HL-60/S4 treated with phorbol 12-myristate 13-acetate at 8.2 ng/mL for 4 days and 3 days (cell line): ENCODE measurements at regions not wholly inside any gene's neighbourhood (a gene's known extent, or its start where the extent isn't known, plus 50 kb on each side); places are given as distances from the start of the nearest gene placed in this dataset.

ENCODE experiments used
- in situ Hi-C: fragments of 300-500 bp; cut with MboI; formaldehyde crosslinking; loops from 2 replicates; pipeline ENCODE4 v1.15.0; 2022; ENCODE audit warnings: low sequenced_read_pairs

DNA sequence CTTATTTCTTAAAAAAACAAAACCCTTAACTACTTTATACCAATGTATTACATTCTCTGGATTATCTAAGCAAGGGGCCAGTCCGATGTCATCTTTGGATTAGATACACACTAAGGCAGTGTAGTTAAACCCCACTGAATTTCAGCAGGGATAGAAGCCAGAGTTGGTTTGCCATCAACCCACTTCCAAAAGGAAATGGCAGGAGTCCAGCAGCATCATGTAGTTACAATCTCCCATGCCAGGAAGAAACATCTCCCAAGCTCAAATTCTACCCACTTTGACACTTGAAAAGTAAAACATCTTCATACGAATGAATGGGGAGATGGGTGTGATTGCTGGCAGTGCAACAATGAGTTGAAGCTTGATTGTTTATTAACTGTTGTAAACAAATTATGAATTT is 203.5 kb upstream of the PLXNC1 start:
- in situ Hi-C loops, result no loop called here

- in situ Hi-C loops, result no loop called here
These were observed 201.7 kb upstream of the PLXNC1 start for GRCh38 chr12:93946542-93947150.

GRCh38 chr12:93947486-93947885 is 200.9 kb upstream of the PLXNC1 start:
- in situ Hi-C loops, result no loop called here

GRCh38 chr12:93950311-93950710 is 198.1 kb upstream of the PLXNC1 start:
- in situ Hi-C loops, result no loop called here

DNA sequence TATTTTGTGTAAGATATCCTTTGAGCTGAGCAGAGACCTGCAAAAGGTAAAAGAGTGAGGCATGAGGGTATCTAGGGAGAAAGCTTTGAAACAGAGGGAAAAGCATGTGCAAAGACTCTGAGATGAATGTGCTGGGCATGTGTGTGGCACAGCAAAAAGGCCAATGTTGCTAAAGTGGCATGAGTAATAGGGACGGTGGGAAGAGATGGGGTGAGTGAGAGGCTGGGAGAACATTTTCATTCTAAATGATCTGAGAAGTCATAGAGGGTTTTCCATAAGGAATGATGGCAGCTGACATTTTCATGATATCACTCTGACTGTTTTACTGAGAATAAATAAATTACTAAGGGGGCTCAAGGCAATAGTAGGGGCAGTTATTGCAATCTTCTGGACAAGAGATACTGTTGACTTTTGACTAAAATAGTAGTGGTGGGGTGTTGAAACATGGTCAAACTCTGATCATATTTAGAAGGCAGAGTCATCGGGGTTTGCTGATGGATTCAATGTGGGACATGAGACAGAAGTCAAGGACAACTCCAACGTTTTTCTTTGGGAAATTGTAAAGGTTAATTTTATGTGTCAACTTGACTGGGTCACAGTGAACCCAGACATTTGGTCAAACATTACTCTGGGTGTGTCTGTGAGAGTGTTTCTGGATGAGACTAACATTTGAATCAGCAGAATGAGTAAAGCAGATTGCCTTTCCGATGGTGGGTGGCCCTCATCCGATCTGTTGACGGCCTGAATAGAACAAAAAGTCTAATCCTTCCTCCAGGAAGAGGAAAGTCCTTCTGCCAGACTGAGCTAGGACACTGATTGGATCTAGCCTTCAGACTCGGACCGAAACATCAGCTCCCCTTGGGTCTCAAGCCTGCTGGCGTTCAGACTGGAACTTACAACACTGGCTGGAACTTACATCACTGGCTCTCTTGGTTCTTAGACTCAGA is 193.9 kb upstream of the PLXNC1 start:
- in situ Hi-C loops, result no loop called here

DNA sequence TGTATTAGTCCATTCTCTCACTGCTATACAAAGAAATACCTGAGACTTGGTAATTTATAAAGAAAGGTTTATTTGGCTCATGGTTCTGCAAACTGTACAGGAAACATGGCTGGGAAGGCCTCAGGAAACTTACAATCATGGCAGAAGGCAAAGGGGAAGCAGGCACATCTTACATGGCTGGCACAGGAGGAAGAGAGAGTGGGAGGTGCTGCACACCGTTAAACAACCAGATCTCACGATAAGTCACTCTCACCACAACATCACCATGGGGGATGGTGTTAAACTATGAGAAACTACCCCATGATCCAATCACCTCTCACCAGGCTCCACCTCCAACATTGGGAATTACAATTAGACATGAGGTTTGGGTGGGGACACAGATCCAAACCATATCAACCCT is 191.8 kb upstream of the PLXNC1 start:
- in situ Hi-C loops, result no loop called here

- in situ Hi-C loops, result no loop called here
These were observed 191.2 kb upstream of the PLXNC1 start for GRCh38 chr12:93957168-93957567.

- in situ Hi-C loops, result no loop called here
These were observed 190.5 kb upstream of the PLXNC1 start for GRCh38 chr12:93957870-93958269.

DNA sequence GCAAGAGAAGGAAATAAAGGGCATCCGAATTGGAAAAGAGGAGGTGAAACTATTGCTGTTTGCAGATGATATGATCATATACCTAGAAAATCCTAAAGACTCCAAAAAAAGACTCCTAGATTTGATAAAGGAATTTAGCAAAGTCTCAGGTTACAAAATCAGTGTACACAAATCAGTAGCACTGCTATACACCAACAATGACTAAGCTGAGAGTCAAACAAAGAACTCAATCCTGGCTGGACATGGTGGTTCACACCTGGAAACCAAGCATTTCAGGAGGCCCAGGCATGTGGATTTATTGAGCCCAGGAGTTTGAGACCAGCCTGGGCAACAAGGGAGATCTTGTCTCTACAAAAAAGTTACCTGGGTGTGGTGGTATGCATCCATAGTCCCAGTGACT is 188.7 kb upstream of the PLXNC1 start:
- in situ Hi-C loops, result no loop called here

DNA sequence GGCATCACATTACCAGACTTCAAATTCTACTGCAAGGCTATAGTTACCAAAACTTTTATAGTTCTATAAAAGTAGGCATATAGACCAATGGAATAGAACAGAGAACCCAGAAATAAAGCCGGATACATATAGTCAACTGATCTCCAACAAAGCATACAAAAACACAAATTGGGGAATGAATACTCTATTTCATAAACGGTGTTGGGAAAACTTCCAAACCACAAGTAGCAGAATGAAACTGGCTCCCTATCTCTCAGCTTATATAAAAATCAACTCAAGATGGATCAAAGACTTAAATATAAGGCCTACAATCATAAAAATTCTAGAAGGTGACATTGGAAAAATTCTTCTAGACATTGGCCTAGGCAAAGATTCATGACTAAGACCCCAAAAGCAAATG is 187.9 kb upstream of the PLXNC1 start:
- in situ Hi-C loops, result no loop called here

DNA sequence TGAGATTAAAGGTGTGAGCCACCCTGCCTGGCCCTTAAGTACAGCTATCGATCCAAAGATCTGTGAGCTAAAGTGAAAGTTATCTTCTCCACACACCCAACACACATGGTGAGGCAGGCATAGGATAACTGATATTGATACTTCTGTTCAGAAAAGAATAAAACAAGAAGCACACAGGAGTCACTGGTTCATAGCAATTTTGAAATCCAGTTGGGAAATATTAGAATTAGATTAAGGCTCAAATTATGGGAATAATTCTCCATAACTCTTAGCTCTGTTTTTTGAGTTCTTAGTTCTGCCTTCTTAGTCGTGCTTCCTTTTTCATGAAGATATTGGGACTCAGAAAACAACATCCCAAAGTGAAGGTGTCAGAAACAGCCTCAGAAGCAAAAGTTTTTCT is 186.0 kb upstream of the PLXNC1 start:
- in situ Hi-C loops, result no loop called here

- in situ Hi-C loops, result no loop called here
These were observed 183.4 kb upstream of the PLXNC1 start for GRCh38 chr12:93964936-93965335.

GRCh38 chr12:93966516-93967133 is 181.8 kb upstream of the PLXNC1 start:
- in situ Hi-C loops, result no loop called here

DNA sequence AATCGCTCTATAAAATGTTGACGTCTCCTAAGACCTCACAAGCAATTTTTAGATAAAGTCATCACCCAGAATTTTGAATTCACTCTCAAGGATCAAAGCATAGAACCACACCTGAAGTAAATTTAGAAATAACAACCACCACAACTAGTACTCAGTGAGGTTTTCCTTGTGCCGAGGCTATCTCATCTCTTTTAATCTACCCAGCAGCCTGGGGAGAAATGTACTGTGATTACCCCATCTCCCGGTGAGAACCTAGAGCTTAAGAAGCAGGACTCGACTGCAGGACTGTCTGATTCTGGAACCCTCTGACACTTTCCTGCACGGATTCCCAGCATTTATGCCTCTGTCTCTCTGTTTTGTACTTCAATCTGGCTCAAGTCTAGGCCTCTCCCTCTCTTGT is 180.9 kb upstream of the PLXNC1 start:
- in situ Hi-C loops, result no loop called here

- in situ Hi-C loops, result no loop called here
These were observed 179.7 kb upstream of the PLXNC1 start for GRCh38 chr12:93968536-93969285.

GRCh38 chr12:93970900-93971688 is 177.3 kb upstream of the PLXNC1 start:
- in situ Hi-C loops, result no loop called here

GRCh38 chr12:93972411-93973208 is 175.8 kb upstream of the PLXNC1 start:
- in situ Hi-C loops, result no loop called here

GRCh38 chr12:93974252-93974651 is 174.1 kb upstream of the PLXNC1 start:
- in situ Hi-C loops, result no loop called here

GRCh38 chr12:93976024-93976423 is 172.4 kb upstream of the PLXNC1 start:
- in situ Hi-C loops, result no loop called here

GRCh38 chr12:93977081-93977480 is 171.3 kb upstream of the PLXNC1 start:
- in situ Hi-C loops, result no loop called here
